ENCODE measurements at regions not wholly inside any gene's neighbourhood (a gene's known extent, or its start where the extent isn't known, plus 50 kb on each side); places are given as distances from the start of the nearest gene placed in this dataset.
A peak's percentile ranks its signal among the peaks of the same experiment; 100 is the strongest.
"Not testable (repeated sequence)": the region's sequence is repeated elsewhere in the genome, so short reads cannot be mapped to it uniquely, and the experiment has no call there.

DNA sequence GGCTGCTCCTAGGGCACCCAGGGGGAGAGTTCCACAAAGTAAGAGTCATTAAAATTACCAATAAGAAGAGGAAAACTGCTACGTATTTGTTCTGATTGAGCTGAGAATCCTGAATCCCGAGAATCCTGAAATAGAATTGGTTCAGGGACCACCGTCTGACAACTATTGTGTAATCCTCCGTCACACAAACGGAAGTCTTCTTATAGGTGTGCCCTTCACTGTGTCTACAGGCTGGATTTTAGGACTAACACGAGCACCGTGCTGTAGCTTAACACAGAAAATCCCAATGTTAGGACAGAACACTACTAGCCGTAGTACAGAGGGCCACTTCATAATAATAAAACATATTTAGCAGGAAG, 50.6 kb upstream of the RNF182 start:
- TF ChIP-seq, protein P1, sequence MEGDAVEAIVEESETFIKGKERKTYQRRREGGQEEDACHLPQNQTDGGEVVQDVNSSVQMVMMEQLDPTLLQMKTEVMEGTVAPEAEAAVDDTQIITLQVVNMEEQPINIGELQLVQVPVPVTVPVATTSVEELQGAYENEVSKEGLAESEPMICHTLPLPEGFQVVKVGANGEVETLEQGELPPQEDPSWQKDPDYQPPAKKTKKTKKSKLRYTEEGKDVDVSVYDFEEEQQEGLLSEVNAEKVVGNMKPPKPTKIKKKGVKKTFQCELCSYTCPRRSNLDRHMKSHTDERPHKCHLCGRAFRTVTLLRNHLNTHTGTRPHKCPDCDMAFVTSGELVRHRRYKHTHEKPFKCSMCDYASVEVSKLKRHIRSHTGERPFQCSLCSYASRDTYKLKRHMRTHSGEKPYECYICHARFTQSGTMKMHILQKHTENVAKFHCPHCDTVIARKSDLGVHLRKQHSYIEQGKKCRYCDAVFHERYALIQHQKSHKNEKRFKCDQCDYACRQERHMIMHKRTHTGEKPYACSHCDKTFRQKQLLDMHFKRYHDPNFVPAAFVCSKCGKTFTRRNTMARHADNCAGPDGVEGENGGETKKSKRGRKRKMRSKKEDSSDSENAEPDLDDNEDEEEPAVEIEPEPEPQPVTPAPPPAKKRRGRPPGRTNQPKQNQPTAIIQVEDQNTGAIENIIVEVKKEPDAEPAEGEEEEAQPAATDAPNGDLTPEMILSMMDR (IDR thresholded peaks at IDR 0.05) = no peak
- ATAC-seq (ENCODE audit: low FRiP score) (no peak), DNase-seq (ENCODE audit: low spot score) (no peak)

DNA sequence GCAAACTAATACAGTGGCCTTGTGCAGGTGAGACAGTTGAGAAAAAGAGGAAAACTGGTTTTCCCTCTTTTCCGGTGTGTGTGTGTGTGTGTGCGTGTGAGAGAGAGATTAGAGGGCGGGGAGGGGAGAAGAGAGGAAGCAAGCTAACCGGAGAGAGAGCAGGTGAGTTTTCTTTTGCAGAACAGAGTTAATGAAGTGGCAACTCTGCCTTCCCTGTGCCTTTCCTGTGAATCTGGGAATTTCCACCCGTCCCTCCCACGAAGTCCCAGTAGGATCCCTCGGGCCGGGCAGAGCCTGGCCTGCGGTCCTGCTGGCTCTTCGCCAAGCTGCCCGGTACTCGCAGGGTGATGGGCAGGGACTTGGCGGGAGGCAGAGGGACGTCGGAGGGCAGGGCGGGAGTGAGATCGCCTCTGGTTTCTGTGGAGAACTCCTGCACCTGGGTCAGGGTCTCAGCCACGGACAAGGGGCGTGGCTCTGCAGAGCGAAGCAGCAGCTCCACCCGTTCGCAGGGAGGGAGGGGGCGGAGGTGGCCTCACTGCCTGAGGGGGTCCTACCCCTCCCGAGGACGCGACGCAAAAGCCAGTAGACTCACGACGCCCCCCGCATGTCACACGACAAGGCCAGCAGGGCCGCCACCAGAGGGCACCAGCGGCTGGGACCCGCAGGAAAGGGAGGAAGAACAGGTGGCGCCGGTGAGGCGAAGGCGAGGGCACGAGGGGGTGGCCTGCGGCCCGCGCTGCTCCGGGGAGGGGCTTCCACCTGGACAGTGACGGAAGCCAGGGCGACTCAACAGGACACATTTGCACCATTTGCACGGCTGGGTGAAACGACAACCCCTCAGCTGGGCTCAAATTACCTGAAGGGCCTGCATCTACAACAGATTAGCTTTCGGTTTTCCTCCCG, 51.2 kb upstream of the RNF182 start:
- peak; percentile 66 for ATAC-seq (ENCODE audit: low FRiP score)
- TF ChIP-seq, protein P1 (IDR thresholded peaks at IDR 0.05) = no peak
- DNase-seq (ENCODE audit: low spot score) = no peak

DNA sequence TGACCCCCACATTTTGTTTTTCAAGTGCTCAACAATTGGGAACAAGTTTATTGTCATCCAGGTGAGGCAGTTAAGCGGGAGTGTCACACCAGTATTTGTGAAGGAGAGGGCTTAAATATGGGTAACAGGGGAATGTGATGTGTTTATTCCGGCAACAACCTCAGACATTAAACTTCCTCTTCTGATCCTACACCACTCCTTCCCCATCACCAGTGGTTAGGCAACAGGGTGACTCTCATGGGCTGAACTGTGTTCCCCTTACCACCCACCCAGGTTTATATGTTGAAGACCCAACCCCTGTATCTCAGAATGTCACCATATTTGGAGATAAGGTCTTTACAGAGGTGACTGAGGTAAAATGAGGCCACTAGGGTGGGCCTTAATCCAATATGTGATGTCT, 52.1 kb upstream of the RNF182 start:
- ATAC-seq (ENCODE audit: low FRiP score) (no peak), DNase-seq (ENCODE audit: low spot score) (no peak)
- TF ChIP-seq, protein P1 (IDR thresholded peaks at IDR 0.05) = no peak

DNA sequence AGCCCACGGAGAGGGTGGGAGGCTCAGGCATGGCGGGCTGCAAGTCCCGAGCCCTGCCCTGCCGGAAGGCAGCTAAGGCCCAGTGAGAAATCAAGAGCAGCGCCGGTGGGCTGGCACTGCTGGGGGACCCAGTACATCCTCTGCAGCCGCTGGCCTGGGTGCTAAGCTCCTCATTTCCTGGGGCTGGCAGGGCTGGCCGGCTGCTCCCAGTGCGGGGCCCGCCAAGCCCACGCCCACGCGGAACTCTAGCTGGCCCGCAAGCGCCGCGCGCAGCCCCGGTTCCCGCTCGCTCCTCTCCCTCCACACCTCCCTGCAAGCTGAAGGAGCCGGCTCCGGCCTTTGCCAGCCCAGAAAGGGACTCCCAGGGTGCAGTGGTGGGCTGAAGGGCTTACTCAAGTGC, 52.7 kb upstream of the RNF182 start:
- ATAC-seq (ENCODE audit: low FRiP score); DNase-seq (ENCODE audit: low spot score): not testable (repeated sequence)

DNA sequence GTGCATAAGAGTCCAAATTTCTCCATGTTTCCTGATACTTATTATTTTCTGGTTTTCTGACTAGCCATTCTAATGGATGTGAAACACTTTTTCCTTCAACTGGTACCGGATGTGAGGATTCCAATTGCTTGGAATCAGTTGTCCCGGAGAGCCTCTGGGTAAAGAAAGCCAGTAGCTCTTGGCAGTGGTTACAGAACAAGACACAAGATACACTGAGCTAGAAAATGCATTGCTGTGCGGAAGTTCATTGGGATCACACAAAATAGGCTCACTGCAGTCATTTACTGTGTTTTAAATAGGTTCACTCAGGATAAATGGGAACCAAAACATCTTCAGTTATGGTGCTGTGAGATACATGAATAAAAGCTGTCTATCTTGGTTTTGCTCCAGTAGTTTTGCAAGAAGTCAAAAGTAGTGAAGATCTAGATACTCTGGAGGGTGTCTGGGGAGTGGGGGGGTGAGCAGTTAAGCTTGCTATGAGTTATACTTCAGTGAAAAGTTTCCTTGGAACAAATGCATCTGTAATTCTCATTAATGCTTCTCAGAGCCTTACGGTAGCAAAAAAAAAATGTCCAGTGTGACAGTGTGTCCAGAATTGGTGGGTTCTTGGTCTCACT, 54.4 kb upstream of the RNF182 start:
- ATAC-seq (ENCODE audit: low FRiP score) (no peak), DNase-seq (ENCODE audit: low spot score) (no peak)
- TF ChIP-seq, protein P1 (IDR thresholded peaks at IDR 0.05) = no peak

DNA sequence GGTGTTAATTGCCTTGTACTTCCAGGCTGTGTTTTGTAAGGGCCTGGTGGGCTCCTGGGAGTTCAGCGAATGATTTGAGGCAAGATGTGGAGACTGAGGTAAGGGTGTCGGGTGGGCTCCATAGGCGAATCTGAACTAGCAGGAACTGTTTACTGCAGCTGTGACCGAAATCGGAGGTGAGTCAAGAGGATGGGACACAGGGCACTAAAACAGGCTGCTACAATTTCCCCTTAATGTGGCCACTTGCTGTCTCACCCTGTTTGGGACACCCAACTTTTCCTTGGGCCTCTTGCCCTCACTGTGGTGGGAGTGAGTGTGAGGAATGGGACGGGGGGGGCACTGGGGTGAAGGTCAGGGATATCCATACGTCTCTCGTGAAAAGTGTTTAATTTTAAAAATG, 53.9 kb upstream of the MCUR1 start:
- TF ChIP-seq, protein P1 (IDR thresholded peaks at IDR 0.05) = no peak
- ATAC-seq (ENCODE audit: low FRiP score) (no peak), DNase-seq (ENCODE audit: low spot score) (no peak)

DNA sequence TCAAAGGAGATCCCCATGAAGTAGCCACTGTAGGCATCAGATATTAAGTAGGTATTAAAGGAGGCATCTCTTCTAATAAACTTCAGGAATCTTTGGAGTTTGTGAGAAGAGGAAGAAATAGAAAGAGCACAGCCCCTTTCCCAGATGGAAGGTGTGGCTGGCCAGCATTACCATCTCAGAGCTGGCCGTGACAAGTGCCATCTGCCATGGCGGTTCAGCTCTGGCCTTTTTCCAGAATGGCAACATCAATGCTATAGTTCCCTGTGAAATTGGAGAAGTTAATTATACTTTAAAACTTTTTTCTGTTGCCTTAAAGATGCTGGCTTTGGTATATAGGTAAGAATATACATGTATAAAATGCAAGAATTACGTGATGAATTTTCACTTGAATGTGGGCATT, 51.9 kb upstream of the MCUR1 start:
- TF ChIP-seq, protein P1 (IDR thresholded peaks at IDR 0.05) = no peak
- no peak for ATAC-seq (ENCODE audit: low FRiP score)
- DNase-seq (ENCODE audit: low spot score) = no peak

Data from omental fat pad (tissue), 3 donors.